Body of pancreas (tissue), 4 donors: ENCODE measurements at regions not wholly inside any gene's neighbourhood (a gene's known extent, or its start where the extent isn't known, plus 50 kb on each side); places are given as distances from the start of the nearest gene placed in this dataset.
"Not testable (repeated sequence)": the region's sequence is repeated elsewhere in the genome, so short reads cannot be mapped to it uniquely, and the experiment has no call there.

Experiments
- POLR2A ChIP-seq, 3 donors: fragments of 450-650 bp; IDR thresholded peaks; one replicate each; pipeline ENCODE4 v1.6.1; 2016; ENCODE audit warnings: antibody characterized with exemption in 3 of 3, mild to moderate bottlenecking in 2 of 3
- TF ChIP-seq, protein P1 (sequence below), 7 experiments: fragments of 450-650 bp in 4 of 7; fragments of 200-600 bp in 3 of 7; sonication (generic) in 3 of 7; IDR thresholded peaks; one replicate each; pipeline ENCODE4 v1.5.1; 2016 to 2019; ENCODE audit warnings: antibody characterized with exemption in 7 of 7

DNA sequence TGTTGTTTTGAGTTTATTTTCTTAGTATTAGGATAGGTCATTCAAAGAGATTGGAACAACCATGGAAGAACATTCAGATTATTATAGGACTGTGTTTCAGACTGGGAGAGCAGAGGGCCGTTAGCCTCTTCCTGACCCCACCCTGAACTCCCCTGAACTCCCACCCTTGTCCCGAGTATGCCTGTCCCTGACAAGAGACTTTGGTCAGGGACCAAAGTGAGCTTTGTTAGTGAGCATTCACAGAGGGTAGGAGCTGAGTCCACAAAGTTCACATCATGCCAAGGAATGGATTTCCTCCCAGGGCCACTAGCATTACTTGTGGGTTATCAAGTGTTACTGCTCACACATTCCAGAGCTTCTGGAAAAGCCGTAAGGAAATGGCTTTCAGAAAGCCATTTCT, 94.7 kb upstream of the IKBKE start:
- TF ChIP-seq, protein P1, sequence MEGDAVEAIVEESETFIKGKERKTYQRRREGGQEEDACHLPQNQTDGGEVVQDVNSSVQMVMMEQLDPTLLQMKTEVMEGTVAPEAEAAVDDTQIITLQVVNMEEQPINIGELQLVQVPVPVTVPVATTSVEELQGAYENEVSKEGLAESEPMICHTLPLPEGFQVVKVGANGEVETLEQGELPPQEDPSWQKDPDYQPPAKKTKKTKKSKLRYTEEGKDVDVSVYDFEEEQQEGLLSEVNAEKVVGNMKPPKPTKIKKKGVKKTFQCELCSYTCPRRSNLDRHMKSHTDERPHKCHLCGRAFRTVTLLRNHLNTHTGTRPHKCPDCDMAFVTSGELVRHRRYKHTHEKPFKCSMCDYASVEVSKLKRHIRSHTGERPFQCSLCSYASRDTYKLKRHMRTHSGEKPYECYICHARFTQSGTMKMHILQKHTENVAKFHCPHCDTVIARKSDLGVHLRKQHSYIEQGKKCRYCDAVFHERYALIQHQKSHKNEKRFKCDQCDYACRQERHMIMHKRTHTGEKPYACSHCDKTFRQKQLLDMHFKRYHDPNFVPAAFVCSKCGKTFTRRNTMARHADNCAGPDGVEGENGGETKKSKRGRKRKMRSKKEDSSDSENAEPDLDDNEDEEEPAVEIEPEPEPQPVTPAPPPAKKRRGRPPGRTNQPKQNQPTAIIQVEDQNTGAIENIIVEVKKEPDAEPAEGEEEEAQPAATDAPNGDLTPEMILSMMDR (IDR thresholded peaks at IDR 0.05): not testable (repeated sequence)
- TF ChIP-seq POLR2A (IDR thresholded peaks at IDR 0.05): not testable (repeated sequence)
